NT2/D1 (cell line): ENCODE measurements at regions not wholly inside any gene's neighbourhood (a gene's known extent, or its start where the extent isn't known, plus 50 kb on each side); places are given as distances from the start of the nearest gene placed in this dataset.

Source experiments
- SUZ12 ChIP-seq: IDR thresholded peaks from 2 replicates; pipeline ENCODE4 v1.6.1; 2011; ENCODE audit not compliant: insufficient read length, insufficient read depth; ENCODE audit errors: extremely low read depth
- YY1 ChIP-seq: IDR thresholded peaks from 2 replicates; pipeline ENCODE4 v1.6.1; 2011; ENCODE audit not compliant: insufficient read length, insufficient read depth

DNA sequence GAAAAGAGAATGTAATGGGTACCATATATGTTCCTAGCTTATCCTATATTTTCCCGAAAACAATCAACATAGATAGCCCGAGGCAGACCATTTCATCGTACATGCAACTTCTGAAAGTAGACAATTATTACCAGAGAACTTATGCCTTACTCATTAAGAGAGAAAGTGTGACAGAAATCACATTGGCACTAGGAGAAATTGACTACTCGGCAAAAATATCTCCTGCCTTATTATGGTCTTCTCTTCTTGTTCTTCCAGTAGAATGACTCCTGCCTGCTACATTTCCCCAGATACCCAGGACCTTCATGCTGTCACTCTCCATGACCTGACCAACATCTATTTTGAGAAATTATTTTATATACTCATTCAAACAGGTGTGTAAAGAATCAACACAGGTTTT is 1015.7 kb downstream of the TUSC7 start:
- TF ChIP-seq YY1 (no peak), SUZ12 (no peak)
